ENCODE measurements at regions not wholly inside any gene's neighbourhood (a gene's known extent, or its start where the extent isn't known, plus 50 kb on each side); places are given as distances from the start of the nearest gene placed in this dataset.

DNA sequence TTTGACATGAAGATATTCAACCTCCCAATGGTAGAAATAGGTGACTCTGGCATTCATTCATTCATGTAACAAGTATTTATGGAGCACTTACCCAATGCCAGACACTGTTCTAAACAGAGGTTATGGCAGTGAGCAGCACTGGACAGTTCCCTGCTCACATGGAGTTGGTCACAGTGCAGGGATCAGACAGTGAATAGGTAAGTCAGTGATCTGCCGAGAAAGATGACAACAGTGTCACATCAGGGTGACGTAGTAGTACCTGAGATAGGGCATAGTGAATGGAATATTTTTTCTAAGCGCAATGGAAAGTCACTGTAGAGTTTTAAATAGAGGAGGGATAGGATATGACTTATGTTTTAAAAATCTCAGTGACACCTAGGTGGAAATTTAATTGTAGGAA is 791.4 kb upstream of the RBFOX1 start:
- TF ChIP-seq, protein P1, sequence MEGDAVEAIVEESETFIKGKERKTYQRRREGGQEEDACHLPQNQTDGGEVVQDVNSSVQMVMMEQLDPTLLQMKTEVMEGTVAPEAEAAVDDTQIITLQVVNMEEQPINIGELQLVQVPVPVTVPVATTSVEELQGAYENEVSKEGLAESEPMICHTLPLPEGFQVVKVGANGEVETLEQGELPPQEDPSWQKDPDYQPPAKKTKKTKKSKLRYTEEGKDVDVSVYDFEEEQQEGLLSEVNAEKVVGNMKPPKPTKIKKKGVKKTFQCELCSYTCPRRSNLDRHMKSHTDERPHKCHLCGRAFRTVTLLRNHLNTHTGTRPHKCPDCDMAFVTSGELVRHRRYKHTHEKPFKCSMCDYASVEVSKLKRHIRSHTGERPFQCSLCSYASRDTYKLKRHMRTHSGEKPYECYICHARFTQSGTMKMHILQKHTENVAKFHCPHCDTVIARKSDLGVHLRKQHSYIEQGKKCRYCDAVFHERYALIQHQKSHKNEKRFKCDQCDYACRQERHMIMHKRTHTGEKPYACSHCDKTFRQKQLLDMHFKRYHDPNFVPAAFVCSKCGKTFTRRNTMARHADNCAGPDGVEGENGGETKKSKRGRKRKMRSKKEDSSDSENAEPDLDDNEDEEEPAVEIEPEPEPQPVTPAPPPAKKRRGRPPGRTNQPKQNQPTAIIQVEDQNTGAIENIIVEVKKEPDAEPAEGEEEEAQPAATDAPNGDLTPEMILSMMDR (conservative IDR thresholded peaks at IDR 0.05; ENCODE audit: low read depth, low read length), result no peak
- DNase-seq (ENCODE audit: low read depth), result no peak
- no peak overlapping the region for H3K4me3 ChIP-seq (ENCODE audit: low read depth, low read length)

DNA sequence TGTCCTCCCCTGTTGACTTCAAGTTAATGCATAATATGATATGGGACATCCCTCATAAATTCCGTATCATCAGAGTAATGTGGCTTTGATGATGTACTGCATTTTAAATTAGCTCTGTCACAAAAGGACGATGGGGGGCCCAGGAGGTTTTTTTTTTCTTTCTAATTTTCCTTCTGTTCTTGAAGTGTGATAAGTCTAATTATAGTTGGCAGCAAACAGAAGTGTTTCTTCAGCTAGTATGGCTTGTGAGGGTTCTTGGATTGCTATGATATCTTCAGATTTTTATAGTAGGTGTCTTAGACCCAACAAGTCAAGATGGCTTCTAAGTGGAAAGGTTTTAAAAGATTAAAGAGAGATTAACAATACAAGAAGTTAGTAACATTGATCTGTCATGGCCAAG is 796.2 kb upstream of the RBFOX1 start:
- H3K4me3 ChIP-seq (ENCODE audit: low read depth, low read length), result no peak overlapping the region
- DNase-seq (ENCODE audit: low read depth), result no peak
- TF ChIP-seq, protein P1 (conservative IDR thresholded peaks at IDR 0.05; ENCODE audit: low read depth, low read length), result no peak

DNA sequence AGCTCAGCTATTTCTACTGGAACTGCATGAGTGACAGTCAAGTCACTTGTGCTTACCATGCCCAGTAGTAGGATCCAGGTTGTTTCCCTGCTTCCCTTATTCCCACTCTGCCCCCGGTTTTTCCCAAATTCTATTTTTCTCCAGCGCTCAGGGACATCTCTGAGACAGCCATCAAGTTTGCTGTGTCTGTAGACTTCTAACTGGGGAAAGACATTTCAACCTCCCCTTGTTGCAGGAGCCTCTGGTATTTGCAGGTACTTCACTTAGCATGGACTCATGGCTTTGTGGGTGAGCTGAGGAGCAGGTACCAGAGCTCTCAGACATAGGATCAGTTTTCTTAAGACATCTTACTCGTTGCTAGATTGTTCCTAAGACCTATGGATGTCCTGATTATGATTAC is 801.6 kb upstream of the RBFOX1 start:
- DNase-seq (ENCODE audit: low read depth), result no peak
- no peak overlapping the region for H3K4me3 ChIP-seq (ENCODE audit: low read depth, low read length)
- TF ChIP-seq, protein P1 (conservative IDR thresholded peaks at IDR 0.05; ENCODE audit: low read depth, low read length), result no peak

DNA sequence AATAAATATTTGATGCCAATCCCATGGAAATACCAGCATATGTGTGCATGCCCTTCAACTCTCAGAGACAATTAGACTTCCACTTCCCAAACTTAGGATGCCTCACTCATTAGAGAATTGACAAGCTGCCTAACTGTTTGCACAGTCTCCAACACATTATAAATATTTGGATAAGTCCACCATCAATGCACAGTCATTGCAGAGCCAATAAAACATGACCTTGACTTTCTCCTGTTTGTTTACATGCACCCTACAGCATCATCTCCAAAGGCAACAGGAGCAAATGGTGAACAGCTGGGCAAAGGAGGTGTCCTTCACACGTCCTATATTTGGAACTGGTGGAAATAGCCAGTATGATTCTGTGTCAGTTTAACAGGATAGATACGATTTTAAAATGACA is 804.4 kb upstream of the RBFOX1 start:
- no peak for DNase-seq (ENCODE audit: low read depth)
- TF ChIP-seq, protein P1 (conservative IDR thresholded peaks at IDR 0.05; ENCODE audit: low read depth, low read length), result no peak
- H3K4me3 ChIP-seq (ENCODE audit: low read depth, low read length), result no peak overlapping the region

DNA sequence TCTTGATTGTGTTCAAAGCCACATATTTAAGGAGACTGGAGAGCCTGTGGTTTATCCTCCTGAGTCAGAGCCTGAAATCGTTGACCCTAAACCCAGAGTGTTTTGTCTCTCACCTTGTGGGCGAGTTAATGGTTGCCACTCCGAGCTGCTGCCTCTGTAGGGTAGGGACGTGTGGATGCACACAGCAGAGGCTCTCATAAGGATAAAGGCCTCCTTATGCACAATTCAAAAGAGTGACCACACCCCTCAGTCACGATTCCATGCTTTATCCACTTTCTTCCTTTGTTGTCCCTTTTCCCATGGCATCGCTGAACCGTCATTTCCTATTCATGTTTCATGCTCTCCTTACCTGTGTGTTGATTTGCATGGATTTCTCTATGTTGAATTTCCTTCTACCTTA is 805.0 kb upstream of the RBFOX1 start:
- TF ChIP-seq, protein P1 (conservative IDR thresholded peaks at IDR 0.05; ENCODE audit: low read depth, low read length), result no peak
- DNase-seq (ENCODE audit: low read depth), result no peak

DNA sequence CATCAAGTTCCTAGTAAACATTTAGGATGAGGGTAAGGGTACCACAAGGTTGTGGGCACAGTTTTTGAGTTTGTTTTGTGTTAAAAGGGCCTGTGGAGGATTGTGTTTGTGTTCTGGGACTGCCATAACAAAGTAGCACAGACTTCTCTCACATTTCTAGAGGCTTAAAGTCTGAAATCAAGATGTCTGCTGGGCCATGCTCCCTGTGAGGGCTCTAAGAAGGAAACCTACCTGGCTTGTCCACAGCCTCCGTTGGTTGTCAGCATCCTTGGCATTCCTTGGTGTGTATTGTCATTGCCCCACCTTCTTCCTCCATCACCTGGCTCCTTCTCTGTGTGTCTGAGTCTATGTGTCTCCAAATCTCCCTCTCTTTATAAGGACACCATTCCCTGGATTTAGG is 808.1 kb upstream of the RBFOX1 start:
- DNase-seq (ENCODE audit: low read depth), result no peak
- TF ChIP-seq, protein P1 (conservative IDR thresholded peaks at IDR 0.05; ENCODE audit: low read depth, low read length), result no peak
- no peak overlapping the region for H3K4me3 ChIP-seq (ENCODE audit: low read depth, low read length)

More for the DNA sequence above, 805.0 kb upstream of the RBFOX1 start:
- no peak overlapping the region for H3K4me3 ChIP-seq (ENCODE audit: low read depth, low read length)

DNA sequence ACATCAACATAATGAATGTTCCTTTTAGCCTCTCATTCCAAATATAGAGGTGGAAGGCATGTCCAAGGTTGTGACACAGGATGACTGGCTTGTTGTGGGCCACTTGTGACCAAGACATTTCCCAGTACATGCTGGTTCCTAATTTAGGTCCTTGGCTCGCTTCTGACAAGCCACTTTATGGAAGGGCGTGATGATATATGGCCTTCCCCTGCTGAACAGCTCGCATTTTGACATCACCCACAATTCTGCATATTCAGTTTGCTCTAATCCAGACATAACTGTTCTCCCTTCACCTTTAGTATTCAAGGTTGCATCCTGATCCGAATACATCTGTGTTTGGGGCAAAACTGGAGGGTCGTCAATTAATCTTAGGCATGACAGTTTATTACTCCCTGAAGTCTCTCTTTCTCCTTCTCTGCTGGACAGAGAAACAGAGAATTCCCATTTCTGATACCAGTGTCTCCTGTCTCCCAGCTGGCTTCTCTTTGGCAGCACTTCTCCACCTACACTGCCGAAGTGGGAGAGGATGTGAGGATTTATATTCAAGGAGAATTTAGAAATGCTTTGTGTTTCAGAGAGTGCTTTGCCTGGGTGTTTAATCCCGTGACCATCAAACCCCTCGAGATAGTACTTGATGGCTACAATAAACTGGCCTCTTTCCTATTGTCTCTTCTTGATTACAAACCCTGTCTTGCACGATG is 815.5 kb upstream of the RBFOX1 start:
- DNase-seq (ENCODE audit: low read depth), result no peak
- H3K4me3 ChIP-seq (ENCODE audit: low read depth, low read length), result no peak overlapping the region
- TF ChIP-seq, protein P1 (conservative IDR thresholded peaks at IDR 0.05; ENCODE audit: low read depth, low read length), result no peak
